H9 (cell line): ENCODE measurements at regions not wholly inside any gene's neighbourhood (a gene's known extent, or its start where the extent isn't known, plus 50 kb on each side); places are given as distances from the start of the nearest gene placed in this dataset.

ENCODE experiments used
- DNase-seq: peaks from one replicate; pipeline ENCODE4 v3.0.0-alpha.2; 2017
- H2AFZ ChIP-seq: one replicate; pipeline ENCODE4 v1.6.1; 2013; ENCODE audit warnings: mild to moderate bottlenecking, low read length, control low read depth, moderate library complexity
- H2AK5ac ChIP-seq: 2 replicates; pipeline ENCODE4 v1.6.1; 2013; ENCODE audit warnings: low read length, control low read depth, mixed read lengths; ENCODE audit not compliant: insufficient read length
- H2BK120ac ChIP-seq: one replicate; pipeline ENCODE4 v1.6.1; 2013; ENCODE audit warnings: low read depth, mild to moderate bottlenecking, low read length, control low read depth, inconsistent platforms; ENCODE audit not compliant: poor library complexity, severe bottlenecking
- H2BK12ac ChIP-seq: 2 replicates; pipeline ENCODE4 v1.6.1; 2013; ENCODE audit warnings: low read length, control low read depth, mixed read lengths, low read depth; ENCODE audit not compliant: insufficient read length
- H2BK15ac ChIP-seq: 2 replicates; pipeline ENCODE4 v1.6.1; 2013; ENCODE audit warnings: low read depth, low read length, control low read depth
- H2BK20ac ChIP-seq: one replicate; pipeline ENCODE4 v1.6.1; 2013; ENCODE audit warnings: low read depth, mild to moderate bottlenecking, low read length, control low read depth, inconsistent platforms; ENCODE audit not compliant: poor library complexity, severe bottlenecking
- H2BK5ac ChIP-seq: 2 replicates; pipeline ENCODE4 v1.6.1; 2013; ENCODE audit warnings: low read length, control low read depth, mixed read lengths; ENCODE audit not compliant: insufficient read length
- H3K14ac ChIP-seq: 2 replicates; pipeline ENCODE4 v1.6.1; 2013; ENCODE audit warnings: low read length, control low read depth; ENCODE audit not compliant: insufficient read depth
- H3K18ac ChIP-seq: 2 replicates; pipeline ENCODE4 v1.6.1; 2013; ENCODE audit warnings: low read depth, mild to moderate bottlenecking, mixed read lengths, low read length, control low read depth; ENCODE audit not compliant: insufficient read length
- H3K23ac ChIP-seq: 2 replicates; pipeline ENCODE4 v1.6.1; 2013; ENCODE audit warnings: low read length, control low read depth, mixed read lengths, low read depth; ENCODE audit not compliant: insufficient read length
- H3K23me2 ChIP-seq: 2 replicates; pipeline ENCODE4 v1.6.1; 2013; ENCODE audit warnings: low read depth, mild to moderate bottlenecking, mixed read lengths, low read length, control low read depth; ENCODE audit not compliant: insufficient read length, poor library complexity, severe bottlenecking
- H3K27ac ChIP-seq: 2 replicates; pipeline ENCODE4 v1.5.1; 2013; ENCODE audit warnings: low read length, control low read depth, mixed read lengths, low read depth; ENCODE audit not compliant: insufficient read length
- H3K27me3 ChIP-seq: 2 replicates; pipeline ENCODE4 v1.6.1; 2013; ENCODE audit warnings: low read length, control low read depth, inconsistent platforms; ENCODE audit not compliant: insufficient read depth
- H3K4ac ChIP-seq: 2 replicates; pipeline ENCODE4 v1.6.1; 2013; ENCODE audit warnings: low read depth, mild to moderate bottlenecking, control low read depth, inconsistent platforms, low read length, moderate library complexity
- H3K4me1 ChIP-seq: 2 replicates; pipeline ENCODE4 v1.6.1; 2013; ENCODE audit warnings: low read length, control low read depth, inconsistent platforms; ENCODE audit not compliant: insufficient read depth
- H3K4me2 ChIP-seq: 2 replicates; pipeline ENCODE4 v1.6.1; 2013; ENCODE audit warnings: low read length, control low read depth, mixed read lengths; ENCODE audit not compliant: insufficient read length, insufficient read depth
- H3K56ac ChIP-seq: 2 replicates; pipeline ENCODE4 v1.6.1; 2013; ENCODE audit warnings: low read depth, mild to moderate bottlenecking, mixed read lengths, low read length, control low read depth; ENCODE audit not compliant: insufficient read length
- H3K79me1 ChIP-seq: 2 replicates; pipeline ENCODE4 v1.6.1; 2013; ENCODE audit warnings: low read depth, mild to moderate bottlenecking, moderate library complexity, low read length, control low read depth, inconsistent platforms; ENCODE audit not compliant: insufficient read depth, poor library complexity, severe bottlenecking
- H3K79me2 ChIP-seq: 2 replicates; pipeline ENCODE4 v1.6.1; 2013; ENCODE audit warnings: low read length, control low read depth, inconsistent platforms; ENCODE audit not compliant: insufficient read depth
- H3K9ac ChIP-seq: 2 replicates; pipeline ENCODE4 v1.6.1; 2013; ENCODE audit warnings: low read length, control low read depth, mixed read lengths; ENCODE audit not compliant: insufficient read length; ENCODE audit errors: extremely low read depth
- H3K9me3 ChIP-seq: one replicate; pipeline ENCODE4 v1.6.1; 2013; ENCODE audit warnings: low read depth, low read length, inconsistent platforms; ENCODE audit not compliant: control insufficient read depth
- H3T11ph ChIP-seq: one replicate; pipeline ENCODE4 v1.6.1; 2013; ENCODE audit warnings: mild to moderate bottlenecking, low read length, control low read depth, inconsistent platforms
- H4K20me1 ChIP-seq: one replicate; pipeline ENCODE4 v1.6.1; 2013; ENCODE audit not compliant: control insufficient read depth, insufficient read length, insufficient read depth
- H4K5ac ChIP-seq: 2 replicates; pipeline ENCODE4 v1.6.1; 2013; ENCODE audit warnings: low read depth, mild to moderate bottlenecking, mixed read lengths, low read length, control low read depth; ENCODE audit not compliant: insufficient read length
- H4K8ac ChIP-seq: replicated peaks from 2 replicates; pipeline ENCODE4 v1.6.1; 2013; ENCODE audit warnings: low read length, control low read depth, mixed read lengths, low read depth; ENCODE audit not compliant: insufficient read length
- H4K91ac ChIP-seq: 2 replicates; pipeline ENCODE4 v1.6.1; 2013; ENCODE audit warnings: low read depth, mild to moderate bottlenecking, moderate library complexity, mixed read lengths, low read length, control low read depth; ENCODE audit not compliant: insufficient read length
- H3K27ac Mint-ChIP-seq, 3 experiments: 2 replicates in 2 of 3; 3 replicates in 1 of 3; pipeline ENCODE4 v1.8.0; 2020 to 2021; ENCODE audit warnings: mixed read lengths in 3 of 3, mild to moderate bottlenecking in 1 of 3, moderate library complexity in 1 of 3
- H3K27me3 Mint-ChIP-seq: 2 replicates; pipeline ENCODE4 v1.8.0; 2021; ENCODE audit warnings: low read depth, mild to moderate bottlenecking, moderate library complexity, mixed read lengths
- H3K36me3 Mint-ChIP-seq, 3 experiments: 2 replicates in 2 of 3; 3 replicates in 1 of 3; pipeline ENCODE4 v1.8.0; 2020 to 2021; ENCODE audit warnings: low read depth in 3 of 3, mixed read lengths in 3 of 3; ENCODE audit not compliant: insufficient read depth in 1 of 3
- H3K4me1 Mint-ChIP-seq, 2 experiments: 2 replicates each; pipeline ENCODE4 v1.8.0; 2020; ENCODE audit warnings: mixed read lengths in 2 of 2
- H3K4me3 Mint-ChIP-seq, 2 experiments: 2 replicates in 1 of 2; 3 replicates in 1 of 2; pipeline ENCODE4 v1.8.0; 2020 to 2021; ENCODE audit warnings: mild to moderate bottlenecking in 2 of 2, mixed read lengths in 2 of 2, moderate library complexity in 1 of 2
- H3K9me3 Mint-ChIP-seq, 2 experiments: 2 replicates in 1 of 2; 3 replicates in 1 of 2; pipeline ENCODE4 v1.8.0; 2020; ENCODE audit warnings: mild to moderate bottlenecking in 2 of 2, mixed read lengths in 2 of 2, moderate library complexity in 1 of 2
- WGBS: extraction: QIAGEN DNeasy Blood & Tissue Kit; methylation state at CpG from one replicate; pipeline ENCODE4 v1.1.7; 2013; ENCODE audit warnings: missing lambda C conversion rate, low lambda C conversion rate, mixed read lengths; ENCODE audit not compliant: insufficient read length; ENCODE audit errors: extremely low coverage; 5-methylcytosine and 5-hydroxymethylcytosine counted together
- TF ChIP-seq, protein P1 (sequence below): fragments of 200-600 bp; sonication (generic); conservative IDR thresholded peaks from 3 replicates; pipeline ENCODE4 v1.8.0; 2021; ENCODE audit warnings: antibody characterized with exemption, mild to moderate bottlenecking

DNA sequence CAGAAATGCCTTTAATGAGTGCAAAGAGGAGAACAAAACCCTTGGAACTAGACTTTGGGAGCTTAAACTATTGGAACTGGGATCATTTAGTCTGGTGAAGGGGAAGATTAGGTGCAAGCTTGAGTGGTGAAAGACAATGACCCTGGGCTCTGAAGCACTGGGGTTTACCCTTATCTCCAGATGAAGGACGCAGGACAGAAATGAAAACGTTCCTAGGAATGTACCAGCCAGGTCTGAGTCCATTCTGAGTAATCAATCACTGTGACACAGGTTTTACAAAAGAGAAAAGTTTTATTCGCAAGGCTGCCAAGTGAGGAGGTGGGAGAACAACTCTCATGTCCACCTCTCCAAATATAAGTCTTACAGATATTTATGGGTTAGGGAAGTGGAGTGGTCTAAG, 249.1 kb downstream of the LRIG3 start:
- Histone ChIP-seq H4K5ac (no peak overlapping the region), H2AK5ac (no peak overlapping the region), H3T11ph (no peak overlapping the region), H2AFZ (no peak overlapping the region), H4K20me1 (no peaks in the 10 kb centered on the region), H3K4ac (no peak overlapping the region), H3K79me2 (no peaks in the 10 kb centered on the region), H2BK120ac (no peak overlapping the region), H2BK12ac (no peak overlapping the region), H3K79me1 (no peaks in the 10 kb centered on the region), H3K14ac (no peak overlapping the region), H2BK20ac (no peak overlapping the region), H3K56ac (no peak overlapping the region), H4K91ac (no peak overlapping the region), H2BK5ac (no peak overlapping the region), H3K9me3 (no peaks in the 10 kb centered on the region), H3K27me3 (no peaks in the 10 kb centered on the region), H4K8ac (no peak overlapping the region), H2BK15ac (no peak overlapping the region), H3K23ac (no peak overlapping the region), H3K4me1 (peaks cover 4% of the 10 kb centered on the region; the same call in 1 of the 2 replicates), H3K27ac (no peak overlapping the region), H3K4me2 (no peak overlapping the region), H3K18ac (no peak overlapping the region), H3K9ac (no peak overlapping the region), H3K23me2 (no peaks in the 10 kb centered on the region)
- Mint-ChIP-seq H3K27ac (peak overlapping the region in 1 of 3 experiments; percentile 31; a peak in 1 of 7 replicates), H3K36me3 (peaks cover 0 to 7% (median 0%) of the 10 kb centered on the region in 3 experiments; a peak in 3 of 7 replicates), H3K4me3 (no peak overlapping the region), H3K9me3 (no peaks in the 10 kb centered on the region; a peak in 1 of 5 replicates), H3K27me3 (no peaks in the 10 kb centered on the region), H3K4me1 (peaks cover 13 to 14% of the 10 kb centered on the region in 2 experiments)
- DNase-seq = no peak
- TF ChIP-seq, protein P1, sequence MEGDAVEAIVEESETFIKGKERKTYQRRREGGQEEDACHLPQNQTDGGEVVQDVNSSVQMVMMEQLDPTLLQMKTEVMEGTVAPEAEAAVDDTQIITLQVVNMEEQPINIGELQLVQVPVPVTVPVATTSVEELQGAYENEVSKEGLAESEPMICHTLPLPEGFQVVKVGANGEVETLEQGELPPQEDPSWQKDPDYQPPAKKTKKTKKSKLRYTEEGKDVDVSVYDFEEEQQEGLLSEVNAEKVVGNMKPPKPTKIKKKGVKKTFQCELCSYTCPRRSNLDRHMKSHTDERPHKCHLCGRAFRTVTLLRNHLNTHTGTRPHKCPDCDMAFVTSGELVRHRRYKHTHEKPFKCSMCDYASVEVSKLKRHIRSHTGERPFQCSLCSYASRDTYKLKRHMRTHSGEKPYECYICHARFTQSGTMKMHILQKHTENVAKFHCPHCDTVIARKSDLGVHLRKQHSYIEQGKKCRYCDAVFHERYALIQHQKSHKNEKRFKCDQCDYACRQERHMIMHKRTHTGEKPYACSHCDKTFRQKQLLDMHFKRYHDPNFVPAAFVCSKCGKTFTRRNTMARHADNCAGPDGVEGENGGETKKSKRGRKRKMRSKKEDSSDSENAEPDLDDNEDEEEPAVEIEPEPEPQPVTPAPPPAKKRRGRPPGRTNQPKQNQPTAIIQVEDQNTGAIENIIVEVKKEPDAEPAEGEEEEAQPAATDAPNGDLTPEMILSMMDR = no peak
- WGBS = no CpG with 5 or more reads among the region's 3 CpGs
